GM21737 (cell line): ENCODE measurements at regions not wholly inside any gene's neighbourhood (a gene's known extent, or its start where the extent isn't known, plus 50 kb on each side); places are given as distances from the start of the nearest gene placed in this dataset.
"Not testable (repeated sequence)": the region's sequence is repeated elsewhere in the genome, so short reads cannot be mapped to it uniquely, and the experiment has no call there.

Experiments used
- ATAC-seq: cut with Tn5 transposase; IDR thresholded peaks from one replicate; pipeline ENCODE4 v1.9.1; 2021; ENCODE audit warnings: mild to moderate bottlenecking, moderate library complexity; ENCODE audit not compliant: unreplicated experiment

- ATAC-seq: no peak
Measured at GRCh38 chr10:64103750-64104470, 582.7 kb downstream of the REEP3 start.

GRCh38 chr10:64109926-64110495 is 588.8 kb downstream of the REEP3 start:
- no peak for ATAC-seq

- no peak for ATAC-seq
Measured at GRCh38 chr10:64112701-64113355, 591.6 kb downstream of the REEP3 start.

- ATAC-seq: no peak
Measured at GRCh38 chr10:64113375-64113774, 592.2 kb downstream of the REEP3 start.

- ATAC-seq: no peak
Measured at GRCh38 chr10:64113792-64114191, 592.6 kb downstream of the REEP3 start.

- no peak for ATAC-seq
Measured at GRCh38 chr10:64115471-64115870, 594.3 kb downstream of the REEP3 start.

- ATAC-seq: no peak
Measured at GRCh38 chr10:64115908-64116643, 594.9 kb downstream of the REEP3 start.

- no peak for ATAC-seq
Measured at GRCh38 chr10:64116707-64117106, 595.5 kb downstream of the REEP3 start.

- ATAC-seq: no peak
Measured at GRCh38 chr10:64118736-64119135, 597.5 kb downstream of the REEP3 start.

GRCh38 chr10:64120301-64120980 is 599.2 kb downstream of the REEP3 start:
- ATAC-seq: not testable (repeated sequence)

- ATAC-seq: no peak
Measured at GRCh38 chr10:64130152-64130551, 609.0 kb downstream of the REEP3 start.

GRCh38 chr10:64134676-64135075 is 613.5 kb downstream of the REEP3 start:
- no peak for ATAC-seq

GRCh38 chr10:64142395-64142794 is 621.2 kb downstream of the REEP3 start:
- no peak for ATAC-seq

- ATAC-seq: no peak
Measured at GRCh38 chr10:64148607-64149006, 627.4 kb downstream of the REEP3 start.

GRCh38 chr10:64156166-64156565 is 635.0 kb downstream of the REEP3 start:
- ATAC-seq: no peak

- ATAC-seq: no peak
Measured at GRCh38 chr10:64158551-64158950, 637.4 kb downstream of the REEP3 start.

GRCh38 chr10:64159910-64160872 is 639.0 kb downstream of the REEP3 start:
- ATAC-seq: no peak

GRCh38 chr10:64170791-64171190 is 649.6 kb downstream of the REEP3 start:
- ATAC-seq: no peak

GRCh38 chr10:64173826-64174225 is 652.6 kb downstream of the REEP3 start:
- no peak for ATAC-seq
